GM18909 (cell line): ENCODE measurements at regions not wholly inside any gene's neighbourhood (a gene's known extent, or its start where the extent isn't known, plus 50 kb on each side); places are given as distances from the start of the nearest gene placed in this dataset.

ENCODE experiments used
- ATAC-seq: cut with Tn5 transposase; IDR thresholded peaks from one replicate; pipeline ENCODE4 v1.9.1; 2021; ENCODE audit warnings: mild to moderate bottlenecking; ENCODE audit not compliant: unreplicated experiment, poor library complexity

GRCh38 chr2:60260639-60261296 is 292.7 kb downstream of the BCL11A start:
- ATAC-seq, result no peak

- ATAC-seq, result no peak
Measured at GRCh38 chr2:60259781-60260180, 293.7 kb downstream of the BCL11A start.

GRCh38 chr2:60252581-60253150 is 300.8 kb downstream of the BCL11A start:
- no peak for ATAC-seq

- ATAC-seq, result no peak
Measured at GRCh38 chr2:60251247-60251646, 302.2 kb downstream of the BCL11A start.

- ATAC-seq, result no peak
Measured at GRCh38 chr2:60249879-60250278, 303.6 kb downstream of the BCL11A start.

GRCh38 chr2:60247471-60247870 is 306.0 kb downstream of the BCL11A start:
- no peak for ATAC-seq

GRCh38 chr2:60246583-60246982 is 306.9 kb downstream of the BCL11A start:
- no peak for ATAC-seq

- no peak for ATAC-seq
Measured at GRCh38 chr2:60234274-60234986, 319.0 kb downstream of the BCL11A start.

GRCh38 chr2:60230596-60230995 is 322.9 kb downstream of the BCL11A start:
- no peak for ATAC-seq

- no peak for ATAC-seq
Measured at GRCh38 chr2:60230037-60230436, 323.4 kb downstream of the BCL11A start.

- ATAC-seq, result no peak
Measured at GRCh38 chr2:60226943-60227342, 326.5 kb downstream of the BCL11A start.

- ATAC-seq, result no peak
Measured at GRCh38 chr2:60226191-60226590, 327.3 kb downstream of the BCL11A start.

GRCh38 chr2:60223859-60224258 is 329.6 kb downstream of the BCL11A start:
- ATAC-seq, result no peak

GRCh38 chr2:60221098-60221497 is 332.4 kb downstream of the BCL11A start:
- ATAC-seq, result no peak

- no peak for ATAC-seq
Measured at GRCh38 chr2:60219536-60219935, 333.9 kb downstream of the BCL11A start.

- no peak for ATAC-seq
Measured at GRCh38 chr2:60216452-60216995, 336.9 kb downstream of the BCL11A start.

GRCh38 chr2:60215386-60215901 is 338.0 kb downstream of the BCL11A start:
- no peak for ATAC-seq

- ATAC-seq, result no peak
Measured at GRCh38 chr2:60214626-60214875, 338.9 kb downstream of the BCL11A start.

- ATAC-seq, result no peak
Measured at GRCh38 chr2:60213865-60214625, 339.4 kb downstream of the BCL11A start.

GRCh38 chr2:60212181-60212945 is 341.1 kb downstream of the BCL11A start:
- no peak for ATAC-seq
